ENCODE measurements at regions not wholly inside any gene's neighbourhood (a gene's known extent, or its start where the extent isn't known, plus 50 kb on each side); places are given as distances from the start of the nearest gene placed in this dataset.

DNA sequence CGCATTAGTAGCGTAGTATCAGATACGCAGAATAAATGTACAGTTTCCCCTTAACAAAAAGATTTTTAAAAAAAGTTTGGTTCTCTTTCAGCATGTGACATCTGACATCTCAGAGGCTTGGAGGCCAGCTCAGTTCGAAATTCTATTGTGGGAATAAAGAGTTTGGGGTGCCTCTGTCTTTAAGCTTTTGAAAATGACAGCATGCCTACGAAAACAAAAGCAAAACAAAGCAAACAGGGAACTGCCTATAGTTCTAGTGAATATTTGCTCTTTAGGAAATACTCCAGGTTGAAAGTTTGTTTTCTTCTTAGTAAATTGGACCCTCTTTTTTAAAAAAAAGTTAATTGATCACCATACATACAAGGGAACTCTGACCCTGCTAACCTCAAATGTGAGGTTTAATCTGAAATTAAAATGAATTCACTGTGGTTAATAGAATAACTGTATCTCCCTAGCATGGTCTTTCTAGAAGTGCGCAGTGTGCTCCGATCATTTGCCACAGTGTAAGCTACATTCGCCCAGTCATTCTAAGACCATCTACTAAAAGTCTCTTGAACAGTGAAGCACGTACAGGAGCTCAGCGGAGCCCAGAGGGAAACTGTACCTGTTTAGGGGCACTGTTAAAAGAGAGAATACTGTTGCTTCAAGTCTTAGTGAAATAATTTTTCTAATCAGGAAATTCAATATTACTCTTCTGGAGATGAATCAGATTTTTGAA is 347.0 kb upstream of the CDH2 start:
- TF ChIP-seq, protein P1, sequence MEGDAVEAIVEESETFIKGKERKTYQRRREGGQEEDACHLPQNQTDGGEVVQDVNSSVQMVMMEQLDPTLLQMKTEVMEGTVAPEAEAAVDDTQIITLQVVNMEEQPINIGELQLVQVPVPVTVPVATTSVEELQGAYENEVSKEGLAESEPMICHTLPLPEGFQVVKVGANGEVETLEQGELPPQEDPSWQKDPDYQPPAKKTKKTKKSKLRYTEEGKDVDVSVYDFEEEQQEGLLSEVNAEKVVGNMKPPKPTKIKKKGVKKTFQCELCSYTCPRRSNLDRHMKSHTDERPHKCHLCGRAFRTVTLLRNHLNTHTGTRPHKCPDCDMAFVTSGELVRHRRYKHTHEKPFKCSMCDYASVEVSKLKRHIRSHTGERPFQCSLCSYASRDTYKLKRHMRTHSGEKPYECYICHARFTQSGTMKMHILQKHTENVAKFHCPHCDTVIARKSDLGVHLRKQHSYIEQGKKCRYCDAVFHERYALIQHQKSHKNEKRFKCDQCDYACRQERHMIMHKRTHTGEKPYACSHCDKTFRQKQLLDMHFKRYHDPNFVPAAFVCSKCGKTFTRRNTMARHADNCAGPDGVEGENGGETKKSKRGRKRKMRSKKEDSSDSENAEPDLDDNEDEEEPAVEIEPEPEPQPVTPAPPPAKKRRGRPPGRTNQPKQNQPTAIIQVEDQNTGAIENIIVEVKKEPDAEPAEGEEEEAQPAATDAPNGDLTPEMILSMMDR (conservative IDR thresholded peaks at IDR 0.05; ENCODE audit: low read length): no peak
- no peak for TF ChIP-seq EZH2phosphoT487 (IDR thresholded peaks at IDR 0.05; ENCODE audit: borderline replicate concordance)
